Retina (tissue), 1 donor: ENCODE measurements at regions not wholly inside any gene's neighbourhood (a gene's known extent, or its start where the extent isn't known, plus 50 kb on each side); places are given as distances from the start of the nearest gene placed in this dataset.

Experiments used
- DNase-seq: peaks from one replicate; pipeline ENCODE4 v3.0.0-alpha.2; 2016

GRCh38 chr2:235141411-235142128 lies 189.8 kb downstream of the SH3BP4 start:
- DNase-seq: no peak

DNA sequence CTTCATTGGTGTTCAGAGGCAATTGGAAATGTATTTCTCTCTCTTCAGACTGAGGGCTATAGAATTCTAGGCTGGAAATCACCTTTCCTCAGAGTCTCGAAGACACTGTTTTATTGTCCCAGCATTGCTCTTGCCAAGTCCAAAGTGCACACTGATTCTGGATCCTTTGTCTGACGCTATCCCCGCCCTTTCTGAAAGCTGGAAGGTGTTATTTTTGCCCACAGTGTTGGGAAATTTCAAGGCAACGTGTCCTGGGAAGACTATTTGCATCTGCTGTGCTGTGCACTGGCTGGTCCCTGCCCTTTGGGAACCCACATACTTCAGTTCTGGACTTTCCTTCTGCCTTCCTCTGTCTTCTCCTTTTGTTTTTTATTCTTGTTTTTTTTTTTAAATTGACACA lies 190.8 kb downstream of the SH3BP4 start:
- DNase-seq: no peak

- DNase-seq: no peak
These were observed 192.0 kb downstream of the SH3BP4 start for GRCh38 chr2:235143789-235144188.

DNA sequence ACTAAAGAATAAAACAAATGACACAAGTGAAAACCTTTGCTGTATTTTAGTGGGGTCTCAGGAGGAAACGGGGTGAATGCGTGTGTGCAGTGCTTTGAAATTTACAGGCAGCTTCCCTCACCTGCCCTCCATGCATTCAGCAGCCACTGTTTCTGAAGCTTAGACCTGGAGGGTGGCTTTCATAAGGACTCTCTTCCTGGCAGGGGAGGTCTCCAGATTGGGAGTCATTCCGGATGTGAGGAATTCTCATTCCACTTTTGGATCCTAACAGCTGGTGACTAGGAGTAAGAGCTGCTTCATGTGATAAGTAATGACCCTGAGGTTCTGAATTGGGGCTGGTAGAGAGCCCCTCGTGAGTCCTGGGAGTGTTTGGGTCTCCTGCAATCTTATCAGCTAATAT lies 192.5 kb downstream of the SH3BP4 start:
- DNase-seq: no peak

DNA sequence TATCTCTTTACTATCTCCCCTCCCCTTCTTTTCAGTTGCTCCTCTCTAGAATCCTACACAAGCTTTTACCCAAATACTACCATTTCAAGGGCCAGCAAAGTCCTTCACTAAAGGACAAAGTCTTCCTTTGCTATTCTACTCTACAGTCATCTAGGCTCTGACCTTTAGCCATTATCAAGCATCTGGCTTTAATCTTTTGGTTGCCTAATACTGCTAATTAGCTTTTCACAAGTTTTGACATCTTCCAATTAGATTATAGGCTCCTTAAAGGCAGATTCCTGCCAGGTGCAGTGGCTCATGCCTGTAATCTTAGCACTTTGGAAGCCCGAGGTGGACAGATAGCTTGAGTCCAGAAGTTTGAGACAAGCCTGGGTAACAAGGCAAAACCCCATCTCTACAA lies 194.4 kb downstream of the SH3BP4 start:
- no peak for DNase-seq

DNA sequence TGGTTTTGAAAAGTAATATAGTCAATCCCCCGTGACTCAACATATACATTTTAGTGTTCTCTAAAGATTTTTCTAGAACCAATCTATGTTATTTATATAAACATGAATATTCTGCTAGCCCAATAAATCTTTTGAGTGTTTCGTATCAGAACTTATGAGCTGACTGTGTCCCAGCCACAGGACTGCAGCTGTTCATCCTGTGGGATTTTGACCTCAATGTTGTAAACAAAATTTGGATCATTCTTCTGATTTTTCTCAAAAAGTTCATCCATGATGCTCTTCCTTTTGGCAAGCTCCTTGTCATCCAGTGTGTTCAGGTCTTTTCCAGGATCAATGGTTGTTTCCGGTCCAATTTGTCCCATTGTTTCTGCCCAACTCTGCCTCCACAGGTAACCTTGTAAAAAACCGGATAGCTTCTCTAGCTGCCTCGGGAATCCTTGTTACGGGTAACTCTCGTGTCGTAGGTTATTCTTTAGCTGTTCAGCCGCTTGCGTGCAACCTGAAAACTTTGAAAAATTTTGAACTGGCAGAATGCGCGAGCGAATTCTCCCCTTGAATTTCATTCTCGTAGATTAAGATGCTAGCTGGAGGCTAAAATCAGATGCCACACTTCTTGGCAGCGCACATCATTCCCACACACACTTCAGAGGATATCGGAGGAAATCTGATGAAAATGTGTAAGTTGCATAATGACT lies 195.2 kb downstream of the SH3BP4 start:
- DNase-seq: no peak

- no peak for DNase-seq
These were observed 196.7 kb downstream of the SH3BP4 start for GRCh38 chr2:235148201-235149170.

DNA sequence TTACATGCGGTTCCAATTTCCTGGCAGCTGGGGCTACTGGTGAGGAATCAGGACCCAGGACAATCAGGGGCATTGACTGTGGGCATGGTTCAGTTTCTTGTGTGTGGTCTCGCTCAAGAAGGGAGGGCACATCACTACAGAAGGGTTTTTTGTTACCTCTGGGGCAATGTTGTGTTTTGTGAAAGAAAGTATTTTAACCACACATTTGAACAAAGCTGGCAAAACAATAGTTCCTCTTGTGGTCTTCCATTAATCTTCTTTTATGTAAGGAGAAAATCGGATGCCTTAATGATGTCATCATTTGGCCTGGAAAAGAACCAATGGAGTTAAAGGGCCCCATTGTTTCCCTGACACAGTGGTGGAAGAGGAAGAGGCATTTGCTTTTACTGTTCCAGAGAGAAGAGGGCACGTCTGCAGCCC lies 197.4 kb downstream of the SH3BP4 start:
- DNase-seq: no peak

GRCh38 chr2:235149736-235150135 lies 197.9 kb downstream of the SH3BP4 start:
- no peak for DNase-seq

DNA sequence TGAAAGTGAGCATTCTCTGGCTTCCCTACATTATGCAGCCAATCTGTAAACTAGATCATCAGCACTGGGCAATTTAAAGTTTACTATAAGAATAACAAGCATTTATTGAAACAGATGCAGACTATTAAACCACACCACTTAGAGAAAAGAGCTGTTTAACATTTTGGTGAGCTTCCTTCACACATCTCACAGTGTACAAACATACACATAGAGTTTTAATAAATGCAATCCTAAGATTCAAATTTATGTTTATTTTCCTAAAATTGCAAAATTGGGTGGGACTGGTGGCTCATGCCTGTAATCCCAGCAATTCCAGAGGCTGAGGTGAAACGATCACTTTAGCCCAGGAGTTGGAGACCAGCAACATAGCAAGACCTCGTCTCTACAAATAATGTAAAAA lies 199.3 kb downstream of the SH3BP4 start:
- DNase-seq: no peak

DNA sequence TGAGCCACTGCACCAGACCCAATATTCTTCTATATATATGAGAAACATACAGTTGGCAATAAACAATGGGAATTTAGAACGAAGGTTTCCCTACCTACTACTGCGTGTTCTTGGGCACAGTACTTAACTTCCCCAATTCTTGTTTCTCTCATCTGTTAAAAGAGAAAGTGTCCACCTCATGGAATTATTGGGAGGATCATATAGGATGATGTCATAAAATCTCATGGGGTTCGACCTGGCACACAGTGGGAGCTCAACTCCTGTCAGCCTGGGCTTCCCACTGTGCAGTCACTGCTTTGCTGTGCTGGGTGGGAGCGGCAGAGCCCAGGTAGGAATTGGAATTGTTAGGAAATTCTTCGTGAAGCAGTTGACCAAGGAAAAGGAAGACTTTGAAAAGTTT lies 203.3 kb downstream of the SH3BP4 start:
- DNase-seq: no peak

GRCh38 chr2:235156055-235156454 lies 204.2 kb downstream of the SH3BP4 start:
- no peak for DNase-seq

GRCh38 chr2:235157746-235158482 lies 206.1 kb downstream of the SH3BP4 start:
- no peak for DNase-seq

GRCh38 chr2:235160281-235160810 lies 208.5 kb downstream of the SH3BP4 start:
- DNase-seq: no peak

DNA sequence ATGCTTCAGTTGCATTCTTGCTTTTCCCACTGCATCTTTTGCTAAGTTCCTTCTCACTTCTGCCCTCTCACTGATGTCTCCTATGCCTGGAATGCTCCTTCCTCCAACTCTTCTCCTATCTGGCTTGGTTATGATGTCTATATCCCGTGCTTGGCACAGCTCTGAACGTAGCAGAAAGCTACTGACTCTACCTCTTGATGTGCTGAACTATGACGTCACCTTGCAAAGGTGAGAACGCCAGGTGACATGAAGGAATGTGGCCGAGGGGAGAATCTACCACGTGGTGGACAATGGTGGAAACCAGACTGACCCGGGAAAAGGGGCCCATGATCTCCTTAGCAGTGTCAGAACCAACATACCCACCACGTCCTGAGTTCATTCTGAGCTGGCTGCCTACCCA lies 209.7 kb downstream of the SH3BP4 start:
- DNase-seq: no peak

GRCh38 chr2:235162082-235162836 lies 210.4 kb downstream of the SH3BP4 start:
- no peak for DNase-seq

GRCh38 chr2:235162837-235163197 lies 211.0 kb downstream of the SH3BP4 start:
- DNase-seq: no peak

DNA sequence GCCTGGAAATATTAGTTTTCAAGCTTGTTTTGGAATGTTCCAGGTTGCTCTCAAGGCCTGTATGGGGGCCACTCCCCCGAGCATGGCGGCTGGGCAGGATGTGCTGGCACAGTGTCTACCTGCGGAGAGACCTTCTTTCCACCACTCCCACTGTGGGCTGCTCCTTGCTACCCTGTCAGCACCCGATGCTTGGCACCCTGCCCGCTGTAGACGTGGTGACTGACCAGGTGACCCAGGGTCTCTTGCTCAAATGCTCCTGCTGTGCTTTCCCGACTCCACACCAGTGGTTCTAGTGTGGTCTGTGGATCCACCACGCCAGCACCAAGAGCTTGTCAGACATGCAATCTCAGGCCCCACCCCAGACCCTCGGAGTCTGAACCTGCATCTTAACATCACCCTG lies 213.3 kb downstream of the SH3BP4 start:
- DNase-seq: no peak

DNA sequence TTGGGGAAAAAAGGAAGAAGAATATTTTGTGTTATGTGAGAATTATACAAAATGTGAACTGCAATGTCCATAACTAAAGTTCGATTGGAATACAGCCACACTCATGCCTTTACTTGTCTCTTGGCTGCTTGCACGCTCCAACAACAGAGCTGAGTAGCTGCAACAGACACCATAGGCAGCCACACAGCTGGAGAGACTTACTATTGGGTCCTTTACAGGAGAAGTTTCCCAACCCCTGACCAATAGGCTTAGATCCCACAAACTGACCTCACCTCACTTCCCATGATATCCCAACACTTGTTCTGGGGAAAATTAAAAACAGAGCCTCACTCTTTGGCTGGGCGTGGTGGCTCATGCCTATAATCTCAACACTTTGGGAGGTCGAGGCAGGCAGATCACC lies 213.8 kb downstream of the SH3BP4 start:
- no peak for DNase-seq

DNA sequence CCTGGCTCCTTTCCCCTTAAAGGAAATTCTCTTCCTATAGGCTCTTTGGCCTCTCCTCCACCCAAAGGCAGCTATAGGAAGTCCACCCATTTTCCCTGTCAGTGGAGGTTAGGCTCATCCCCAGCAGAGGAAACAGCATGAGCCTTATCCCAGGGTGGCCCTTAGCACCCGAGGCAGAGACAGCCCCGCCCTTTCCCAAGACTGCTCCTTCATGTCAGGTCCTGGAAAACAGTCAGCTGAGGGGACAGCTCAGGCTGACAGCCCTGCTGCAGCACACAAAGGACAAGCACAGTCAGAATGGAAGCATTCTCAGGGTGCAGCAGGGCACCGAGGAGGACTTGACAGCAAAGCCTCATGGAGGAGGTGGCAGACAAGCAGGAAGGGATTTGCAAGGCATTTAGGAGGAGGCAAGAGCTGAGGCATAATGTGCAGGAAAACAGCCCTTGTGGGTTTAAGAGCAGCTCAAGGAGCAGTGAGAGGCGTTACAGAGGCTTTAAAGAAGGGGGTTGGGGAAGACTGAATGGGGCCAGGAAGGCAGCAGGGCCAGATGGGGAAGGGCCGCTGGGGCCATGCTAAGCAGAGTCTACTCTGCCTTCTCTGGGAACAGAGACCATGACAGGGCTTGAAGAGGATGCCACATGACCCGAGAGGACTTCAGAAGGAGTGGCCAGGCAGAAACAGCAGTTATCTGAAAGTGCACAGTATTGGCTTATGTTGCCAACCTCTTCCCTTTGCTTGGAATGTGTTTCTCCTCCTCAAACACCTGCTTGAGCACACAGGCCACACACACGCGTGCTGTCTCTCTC lies 216.6 kb downstream of the SH3BP4 start:
- no peak for DNase-seq

DNA sequence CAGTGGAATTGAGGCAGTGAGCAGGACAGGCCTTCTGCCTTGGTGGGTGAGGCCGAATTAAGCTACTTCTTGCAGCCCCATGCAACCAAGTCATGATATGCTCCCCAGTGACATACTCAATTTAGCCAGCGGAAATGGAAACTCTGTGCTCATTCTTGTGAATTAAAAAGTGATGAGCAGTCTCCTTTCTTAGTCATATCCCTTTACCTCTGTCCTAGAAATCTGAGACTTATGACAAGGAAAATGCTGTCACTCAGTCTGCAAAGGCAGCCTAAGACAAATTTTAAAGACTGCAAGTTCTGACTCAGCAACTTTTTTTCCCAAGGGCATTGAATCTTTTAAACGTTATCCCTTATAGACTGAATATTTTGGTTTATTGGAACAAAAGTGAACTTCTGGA lies 218.2 kb downstream of the SH3BP4 start:
- no peak for DNase-seq
